Psoas muscle (tissue), 7 donors: ENCODE measurements at regions not wholly inside any gene's neighbourhood (a gene's known extent, or its start where the extent isn't known, plus 50 kb on each side); places are given as distances from the start of the nearest gene placed in this dataset.
"Not testable (repeated sequence)": the region's sequence is repeated elsewhere in the genome, so short reads cannot be mapped to it uniquely, and the experiment has no call there.

Source experiments
- ATAC-seq, 4 donors: fragments of 200-7000 bp; cut with Tn5 transposase; one replicate each; pipeline ENCODE4 v1.9.1; 2020; ENCODE audit warnings: moderate library complexity in 3 of 4, mild to moderate bottlenecking in 2 of 4
- DNase-seq, 2 donors: peaks; one replicate each; pipeline ENCODE4 v3.0.0-alpha.2; 2020
- H3K27ac ChIP-seq: fragments of 200-600 bp; one replicate; pipeline ENCODE4 v1.8.0; 2022
- H3K27me3 ChIP-seq, 3 donors: fragments of 200-600 bp in 1 of 3; one replicate each; pipeline versions ENCODE4 v1.6.1 to v1.8.0; 2013 to 2022; ENCODE audit warnings: low read length in 2 of 3, mild to moderate bottlenecking in 2 of 3, moderate library complexity in 1 of 3; ENCODE audit not compliant: insufficient read depth in 3 of 3
- H3K36me3 ChIP-seq, 2 donors: fragments of 200-600 bp in 1 of 2; one replicate each; pipeline versions ENCODE4 v1.6.1 to v1.8.0; 2013 to 2022; ENCODE audit warnings: low read depth in 1 of 2, mild to moderate bottlenecking in 1 of 2, moderate library complexity in 1 of 2; ENCODE audit not compliant: insufficient read depth in 1 of 2
- H3K4me1 ChIP-seq: fragments of 200-600 bp; one replicate; pipeline ENCODE4 v1.8.0; 2022
- H3K4me3 ChIP-seq: fragments of 200-600 bp; one replicate; pipeline ENCODE4 v1.8.0; 2022; ENCODE audit warnings: mild to moderate bottlenecking
- H3K9me3 ChIP-seq: fragments of 200-600 bp; one replicate; pipeline ENCODE4 v1.8.0; 2022
- CTCF ChIP-seq: fragments of 200-600 bp; IDR thresholded peaks from one replicate; pipeline ENCODE4 v1.8.0; 2022; ENCODE audit warnings: antibody characterized with exemption
- WGBS, 3 donors: extraction: QIAGEN DNeasy Blood & Tissue Kit; methylation state at CpG; one replicate each; pipeline versions ENCODE4 v1.1.6 to v1.1.7; 2013; 5-methylcytosine and 5-hydroxymethylcytosine counted together
- intact Hi-C, 2 donors: fragments of 100-400 bp; cut with DNase I; formaldehyde crosslinking; loops; one replicate each; pipeline versions ENCODE4 v1.11.0 to v1.14.2; 2022
- donor health status: healthy with polysubstance abuse.
- donor health status: DM: no; HTN: no; CAD: no; lungs with moderate emphysema.
- donor health status: Bipolar disorder and iron deficiency.
- donor health status: healthy.
- donor health status: DM: yes; HTN: yes; CAD: no.
- donor health status: DM: no; HTN: no; CAD: no.
- donor health status: DM: yes; HTN: yes; CAD: no.

GRCh38 chr6:74482180-74482579, 723.7 kb downstream of the COL12A1 start:
- Histone ChIP-seq H3K27me3 (no peaks in the 10 kb centered on the region), H3K4me1 (no peaks in the 10 kb centered on the region), H3K4me3 (no peak overlapping the region), H3K9me3 (no peaks in the 10 kb centered on the region), H3K27ac (no peak overlapping the region), H3K36me3 (no peaks in the 10 kb centered on the region)
- intact Hi-C loops = no loop called here
- WGBS, 3 donors = 93 to 100% (median 100%) methylated on average over 1 of the region's 1 CpG
- DNase-seq (no peak), ATAC-seq (no peak)
- TF ChIP-seq CTCF = no peak

GRCh38 chr6:74480561-74480960, 725.3 kb downstream of the COL12A1 start:
- no peaks in the 10 kb centered on the region for H3K36me3 ChIP-seq
- no peak overlapping the region for H3K27ac ChIP-seq
- no peak for TF ChIP-seq CTCF
- 84 to 94% (median 89%) methylated on average over 2 of the region's 2 CpGs for WGBS, 3 donors
- no peaks in the 10 kb centered on the region for H3K4me1 ChIP-seq
- intact Hi-C loops = no loop called here
- H3K27me3 ChIP-seq = no peaks in the 10 kb centered on the region
- DNase-seq (no peak), ATAC-seq (no peak)
- H3K9me3 ChIP-seq = no peaks in the 10 kb centered on the region
- H3K4me3 ChIP-seq = no peak overlapping the region

GRCh38 chr6:74479960-74480359, 725.9 kb downstream of the COL12A1 start:
- no peak for ATAC-seq
- no peak for DNase-seq
- Histone ChIP-seq H3K36me3 (no peaks in the 10 kb centered on the region), H3K27ac (no peak overlapping the region), H3K4me3 (no peak overlapping the region), H3K9me3 (no peaks in the 10 kb centered on the region), H3K4me1 (no peaks in the 10 kb centered on the region), H3K27me3 (no peaks in the 10 kb centered on the region)
- WGBS, 3 donors = 82 to 84% (median 83%) methylated on average over 8 of the region's 8 CpGs
- intact Hi-C loops = no loop called here
- no peak for TF ChIP-seq CTCF

GRCh38 chr6:74479420-74479819, 726.4 kb downstream of the COL12A1 start:
- H3K27me3 ChIP-seq = no peaks in the 10 kb centered on the region
- no peaks in the 10 kb centered on the region for H3K9me3 ChIP-seq
- H3K27ac ChIP-seq = no peak overlapping the region
- TF ChIP-seq CTCF = no peak
- H3K4me1 ChIP-seq = no peaks in the 10 kb centered on the region
- ATAC-seq = no peak
- DNase-seq = no peak
- WGBS, 3 donors = 78 to 85% (median 84%) methylated on average over 4 of the region's 4 CpGs
- intact Hi-C loops = no loop called here
- H3K4me3 ChIP-seq = no peak overlapping the region
- H3K36me3 ChIP-seq = no peaks in the 10 kb centered on the region

- H3K27ac ChIP-seq, ATAC-seq, H3K4me1 ChIP-seq, DNase-seq, intact Hi-C loops, H3K4me3 ChIP-seq, H3K36me3 ChIP-seq, H3K9me3 ChIP-seq, H3K27me3 ChIP-seq: not testable (repeated sequence)
- WGBS, 3 donors = 94 to 97% (median 96%) methylated on average over 10 of the region's 10 CpGs
Observed at GRCh38 chr6:74474046-74474445, 731.8 kb downstream of the COL12A1 start.

- DNase-seq, intact Hi-C loops, ATAC-seq, H3K4me3 ChIP-seq, H3K4me1 ChIP-seq, H3K36me3 ChIP-seq, H3K27ac ChIP-seq, H3K27me3 ChIP-seq, H3K9me3 ChIP-seq: not testable (repeated sequence)
- WGBS, 3 donors = 93 to 98% (median 95%) methylated on average over 15 of the region's 15 CpGs
Observed at GRCh38 chr6:74468552-74468951, 737.3 kb downstream of the COL12A1 start.
